Astrocyte (in vitro differentiated cells and primary cell): ENCODE measurements at regions not wholly inside any gene's neighbourhood (a gene's known extent, or its start where the extent isn't known, plus 50 kb on each side); places are given as distances from the start of the nearest gene placed in this dataset.

Source experiments
- DNase-seq: peaks from one replicate; pipeline ENCODE4 v3.0.0-alpha.2; 2010; ENCODE audit warnings: low read depth
- FAIRE-seq: peaks from 2 replicates; lab custom pipeline; 2011; peaks lifted over from hg19 to GRCh38; lab: Jason Lieb, UNC
- H2AFZ ChIP-seq: 2 replicates; pipeline ENCODE4 v1.6.0; 2012; ENCODE audit warnings: low read depth, low read length, inconsistent platforms
- H3K27ac ChIP-seq: 2 replicates; pipeline ENCODE4 v1.5.1; 2011; ENCODE audit warnings: low read depth, low read length, inconsistent platforms
- H3K27me3 ChIP-seq: 2 replicates; pipeline ENCODE4 v1.6.0; 2011; ENCODE audit warnings: low read length, inconsistent platforms; ENCODE audit not compliant: insufficient read depth
- H3K36me3 ChIP-seq: 2 replicates; pipeline ENCODE4 v1.5.1; 2011; ENCODE audit warnings: low read length, inconsistent platforms; ENCODE audit not compliant: insufficient read depth
- H3K4me1 ChIP-seq: 2 replicates; pipeline ENCODE4 v1.5.1; 2011; ENCODE audit warnings: low read length, inconsistent platforms; ENCODE audit not compliant: insufficient read depth
- H3K4me2 ChIP-seq: 2 replicates; pipeline ENCODE4 v1.6.0; 2012; ENCODE audit warnings: low read length, inconsistent platforms
- H3K4me3 ChIP-seq: 2 replicates; pipeline ENCODE4 v1.5.1; 2011; ENCODE audit warnings: low read depth, mild to moderate bottlenecking, low read length, inconsistent platforms; ENCODE audit not compliant: insufficient read depth
- H3K79me2 ChIP-seq: 2 replicates; pipeline ENCODE4 v1.6.0; 2012; ENCODE audit warnings: mild to moderate bottlenecking, low read length, inconsistent platforms; ENCODE audit not compliant: insufficient read depth
- H3K9ac ChIP-seq: 2 replicates; pipeline ENCODE4 v1.6.0; 2012; ENCODE audit warnings: mild to moderate bottlenecking, low read length, inconsistent platforms
- H3K9me3 ChIP-seq: 2 replicates; pipeline ENCODE4 v1.5.1; 2012; ENCODE audit warnings: low read depth, mild to moderate bottlenecking, low read length, inconsistent platforms; ENCODE audit not compliant: insufficient read depth
- H4K20me1 ChIP-seq: 2 replicates; pipeline ENCODE4 v1.6.0; 2012; ENCODE audit warnings: low read length, inconsistent platforms; ENCODE audit not compliant: insufficient read depth
- H3K27ac Mint-ChIP-seq: one replicate; pipeline ENCODE4 v1.8.0; 2021; ENCODE audit warnings: mild to moderate bottlenecking, mixed read lengths; ENCODE audit not compliant: unreplicated experiment
- H3K27me3 Mint-ChIP-seq: one replicate; pipeline ENCODE4 v1.8.0; 2021; ENCODE audit warnings: low read depth, mixed read lengths; ENCODE audit not compliant: unreplicated experiment
- H3K36me3 Mint-ChIP-seq: one replicate; pipeline ENCODE4 v1.8.0; 2021; ENCODE audit warnings: low read depth, mixed read lengths; ENCODE audit not compliant: unreplicated experiment
- H3K4me1 Mint-ChIP-seq: one replicate; pipeline ENCODE4 v1.8.0; 2021; ENCODE audit warnings: low read depth, mixed read lengths; ENCODE audit not compliant: unreplicated experiment
- H3K4me3 Mint-ChIP-seq: one replicate; pipeline ENCODE4 v1.8.0; 2021; ENCODE audit warnings: mild to moderate bottlenecking, moderate library complexity, mixed read lengths; ENCODE audit not compliant: unreplicated experiment
- H3K9me3 Mint-ChIP-seq: one replicate; pipeline ENCODE4 v1.8.0; 2021; ENCODE audit warnings: mild to moderate bottlenecking, mixed read lengths; ENCODE audit not compliant: unreplicated experiment
- CTCF ChIP-seq: IDR thresholded peaks from 2 replicates; pipeline ENCODE4 v1.5.1; 2011; ENCODE audit warnings: low read depth, mild to moderate bottlenecking, inconsistent platforms, low read length, moderate library complexity; ENCODE audit not compliant: insufficient read depth
- EZH2 ChIP-seq: IDR thresholded peaks from 2 replicates; pipeline ENCODE4 v1.6.1; 2012; ENCODE audit warnings: mild to moderate bottlenecking, low read length, inconsistent platforms; ENCODE audit not compliant: insufficient read depth

- Mint-ChIP-seq H3K27me3 (no peaks in the 10 kb centered on the region), H3K36me3 (no peaks in the 10 kb centered on the region), H3K4me1 (no peaks in the 10 kb centered on the region), H3K4me3 (no peak overlapping the region), H3K27ac (no peak overlapping the region), H3K9me3 (peaks cover 10% of the 10 kb centered on the region)
- H3K27ac ChIP-seq, result no peak overlapping the region
- TF ChIP-seq EZH2, result no peak
- no peak for TF ChIP-seq CTCF
- H3K4me3 ChIP-seq, result no peak overlapping the region
- H3K9me3 ChIP-seq, result no peaks in the 10 kb centered on the region
- H3K4me1 ChIP-seq, result no peaks in the 10 kb centered on the region
- no peak overlapping the region for H2AFZ ChIP-seq
- FAIRE-seq, result no peak
- H3K79me2 ChIP-seq, result no peaks in the 10 kb centered on the region
- no peaks in the 10 kb centered on the region for H4K20me1 ChIP-seq
- no peak for DNase-seq
- H3K4me2 ChIP-seq, result no peak overlapping the region
- no peaks in the 10 kb centered on the region for H3K36me3 ChIP-seq
- H3K27me3 ChIP-seq, result no peaks in the 10 kb centered on the region
- H3K9ac ChIP-seq, result no peak overlapping the region
Observed at GRCh38 chr14:62006116-62006731, 244.0 kb downstream of the SNAPC1 start.

- peak overlapping the region; percentile 48 for H3K27ac Mint-ChIP-seq
- Histone ChIP-seq H3K27ac (peak overlapping the region; percentile 17), H3K9me3 (no peaks in the 10 kb centered on the region), H3K4me1 (no peaks in the 10 kb centered on the region), H3K79me2 (no peaks in the 10 kb centered on the region), H2AFZ (no peak overlapping the region), H3K4me2 (no peak overlapping the region), H3K4me3 (no peak overlapping the region), H3K27me3 (no peaks in the 10 kb centered on the region), H3K36me3 (no peaks in the 10 kb centered on the region), H4K20me1 (no peaks in the 10 kb centered on the region), H3K9ac (no peak overlapping the region)
- no peaks in the 10 kb centered on the region for H3K36me3 Mint-ChIP-seq
- DNase-seq (no peak), FAIRE-seq (no peak)
- H3K9me3 Mint-ChIP-seq, result peaks cover 3% of the 10 kb centered on the region
- H3K4me1 Mint-ChIP-seq, result peaks cover 8% of the 10 kb centered on the region
- H3K4me3 Mint-ChIP-seq, result no peak overlapping the region
- TF ChIP-seq CTCF (no peak), EZH2 (no peak)
- no peaks in the 10 kb centered on the region for H3K27me3 Mint-ChIP-seq
Observed at GRCh38 chr14:62015243-62015642, 253.0 kb downstream of the SNAPC1 start.

GRCh38 chr14:62015945-62016344, 253.7 kb downstream of the SNAPC1 start:
- Histone ChIP-seq H3K9me3 (no peaks in the 10 kb centered on the region), H3K36me3 (no peaks in the 10 kb centered on the region), H3K4me1 (no peaks in the 10 kb centered on the region), H3K27me3 (no peaks in the 10 kb centered on the region), H4K20me1 (no peaks in the 10 kb centered on the region), H3K27ac (peak overlapping the region; percentile 17), H3K4me3 (no peak overlapping the region), H3K79me2 (no peaks in the 10 kb centered on the region), H3K9ac (no peak overlapping the region), H2AFZ (no peak overlapping the region), H3K4me2 (no peak overlapping the region)
- Mint-ChIP-seq H3K9me3 (peaks cover 3% of the 10 kb centered on the region), H3K36me3 (no peaks in the 10 kb centered on the region), H3K4me1 (peaks cover 8% of the 10 kb centered on the region), H3K4me3 (no peak overlapping the region), H3K27me3 (no peaks in the 10 kb centered on the region), H3K27ac (peak overlapping the region; percentile 63)
- TF ChIP-seq EZH2 (no peak), CTCF (no peak)
- DNase-seq (no peak), FAIRE-seq (no peak)
